ENCODE measurements at regions not wholly inside any gene's neighbourhood (a gene's known extent, or its start where the extent isn't known, plus 50 kb on each side); places are given as distances from the start of the nearest gene placed in this dataset.

- POLR2A ChIA-PET, result no interaction called here
- no peaks in the 10 kb centered on the region for H3K36me3 Mint-ChIP-seq (ENCODE audit: low read depth)
- H3K4me1 Mint-ChIP-seq, result no peaks in the 10 kb centered on the region
- no peak for DNase-seq
- H3K9me3 Mint-ChIP-seq, result no peaks in the 10 kb centered on the region
- no peak overlapping the region for H3K27ac Mint-ChIP-seq
- CTCF ChIA-PET, result interaction anchor here (0.6 kb wide), 1 partner anchor 694 kb away, joined by 4 read pairs; no protein-coding TSS in a partner anchor
- peaks cover 46% of the 10 kb centered on the region for H3K27me3 Mint-ChIP-seq
- no peak overlapping the region for H3K4me3 Mint-ChIP-seq
Observed at GRCh38 chr20:1784586-1784985, 110.6 kb upstream of the SIRPA start.

GRCh38 chr20:1783245-1783644 is 112.0 kb upstream of the SIRPA start:
- H3K4me1 Mint-ChIP-seq, result no peaks in the 10 kb centered on the region
- no peak for DNase-seq
- H3K27ac Mint-ChIP-seq, result no peak overlapping the region
- no peak overlapping the region for H3K4me3 Mint-ChIP-seq
- ChIA-PET POLR2A (no interaction called here), CTCF (no interaction called here)
- peaks cover 35% of the 10 kb centered on the region for H3K27me3 Mint-ChIP-seq
- no peaks in the 10 kb centered on the region for H3K9me3 Mint-ChIP-seq
- no peaks in the 10 kb centered on the region for H3K36me3 Mint-ChIP-seq (ENCODE audit: low read depth)

- Mint-ChIP-seq H3K36me3 (ENCODE audit: low read depth) (no peaks in the 10 kb centered on the region), H3K4me1 (peaks cover 3% of the 10 kb centered on the region), H3K4me3 (no peak overlapping the region), H3K27ac (no peak overlapping the region), H3K27me3 (peaks cover 31% of the 10 kb centered on the region), H3K9me3 (no peaks in the 10 kb centered on the region)
- POLR2A ChIA-PET, result no interaction called here
- CTCF ChIA-PET, result interaction anchor here (1.6 kb wide), 1 partner anchor 11 kb away, joined by 3 read pairs; no protein-coding TSS in a partner anchor
- no peak for DNase-seq
Observed at GRCh38 chr20:1782181-1782580, 113.0 kb upstream of the SIRPA start.

GRCh38 chr20:1779567-1779966 is 115.6 kb upstream of the SIRPA start:
- Mint-ChIP-seq H3K4me1 (peaks cover 12% of the 10 kb centered on the region), H3K27ac (no peak overlapping the region), H3K9me3 (no peaks in the 10 kb centered on the region), H3K36me3 (ENCODE audit: low read depth) (no peaks in the 10 kb centered on the region), H3K4me3 (no peak overlapping the region), H3K27me3 (peaks cover 14% of the 10 kb centered on the region)
- ChIA-PET POLR2A (no interaction called here), CTCF (interaction anchor here (4.8 kb wide), 1 partner anchor 14 kb away, joined by 79 read pairs; no protein-coding TSS in a partner anchor)
- no peak for DNase-seq

- Mint-ChIP-seq H3K27ac (no peak overlapping the region), H3K4me3 (no peak overlapping the region), H3K4me1 (peaks cover 12% of the 10 kb centered on the region), H3K36me3 (ENCODE audit: low read depth) (no peaks in the 10 kb centered on the region), H3K27me3 (peaks cover 14% of the 10 kb centered on the region), H3K9me3 (no peaks in the 10 kb centered on the region)
- DNase-seq, result no peak
- ChIA-PET CTCF (interaction anchor here (1.6 to 4.8 kb wide), 3 partner anchors 13 to 275 kb away, joined by 7 to 79 read pairs (median 31); no protein-coding TSS in a partner anchor), POLR2A (no interaction called here)
Observed at GRCh38 chr20:1778338-1778737, 116.9 kb upstream of the SIRPA start.

GRCh38 chr20:1777476-1777820 is 117.8 kb upstream of the SIRPA start:
- H3K9me3 Mint-ChIP-seq, result no peaks in the 10 kb centered on the region
- H3K4me3 Mint-ChIP-seq, result peak overlapping the region; percentile 72
- DNase-seq, result no peak
- H3K27ac Mint-ChIP-seq, result no peak overlapping the region
- H3K4me1 Mint-ChIP-seq, result peaks cover 12% of the 10 kb centered on the region
- H3K36me3 Mint-ChIP-seq (ENCODE audit: low read depth), result no peaks in the 10 kb centered on the region
- H3K27me3 Mint-ChIP-seq, result peaks cover 12% of the 10 kb centered on the region
- ChIA-PET POLR2A (no interaction called here), CTCF (interaction anchor here (0.7 to 4.8 kb wide), 53 partner anchors 9 to 897 kb away, joined by 3 to 79 read pairs (median 5); partner anchors contain the start of genes NSFL1C and SIRPD)

GRCh38 chr20:1776681-1777475 is 118.3 kb upstream of the SIRPA start:
- peak; percentile 83 for DNase-seq
- Mint-ChIP-seq H3K27ac (no peak overlapping the region), H3K4me3 (peak overlapping the region; percentile 72), H3K36me3 (ENCODE audit: low read depth) (no peaks in the 10 kb centered on the region), H3K27me3 (peaks cover 12% of the 10 kb centered on the region), H3K9me3 (no peaks in the 10 kb centered on the region), H3K4me1 (peaks cover 12% of the 10 kb centered on the region)
- CTCF ChIA-PET, result interaction anchor here (0.6 to 4.8 kb wide), 63 partner anchors 8 to 898 kb away, joined by 3 to 79 read pairs (median 4); partner anchors contain the start of genes NSFL1C, SIRPD and SIRPG
- POLR2A ChIA-PET, result no interaction called here

GRCh38 chr20:1775117-1775516 is 117.5 kb upstream of the SIRPG start:
- Mint-ChIP-seq H3K4me3 (no peak overlapping the region), H3K4me1 (peaks cover 12% of the 10 kb centered on the region), H3K9me3 (no peaks in the 10 kb centered on the region), H3K36me3 (ENCODE audit: low read depth) (no peaks in the 10 kb centered on the region), H3K27ac (no peak overlapping the region), H3K27me3 (peaks cover 7% of the 10 kb centered on the region)
- no peak for DNase-seq
- POLR2A ChIA-PET, result no interaction called here
- CTCF ChIA-PET, result no interaction called here

GRCh38 chr20:1774479-1774878 is 116.9 kb upstream of the SIRPG start:
- no peaks in the 10 kb centered on the region for H3K36me3 Mint-ChIP-seq (ENCODE audit: low read depth)
- no peak overlapping the region for H3K27ac Mint-ChIP-seq
- CTCF ChIA-PET, result no interaction called here
- H3K4me3 Mint-ChIP-seq, result no peak overlapping the region
- DNase-seq, result no peak
- no peaks in the 10 kb centered on the region for H3K9me3 Mint-ChIP-seq
- POLR2A ChIA-PET, result no interaction called here
- peaks cover 12% of the 10 kb centered on the region for H3K4me1 Mint-ChIP-seq
- H3K27me3 Mint-ChIP-seq, result peaks cover 5% of the 10 kb centered on the region

- Mint-ChIP-seq H3K9me3 (no peaks in the 10 kb centered on the region), H3K27ac (no peak overlapping the region), H3K4me3 (no peak overlapping the region), H3K36me3 (ENCODE audit: low read depth) (no peaks in the 10 kb centered on the region), H3K27me3 (peaks cover 6% of the 10 kb centered on the region), H3K4me1 (peaks cover 12% of the 10 kb centered on the region)
- ChIA-PET CTCF (no interaction called here), POLR2A (no interaction called here)
- no peak for DNase-seq
Observed at GRCh38 chr20:1773816-1774215, 116.2 kb upstream of the SIRPG start.

GRCh38 chr20:1769491-1769890 is 111.9 kb upstream of the SIRPG start:
- Mint-ChIP-seq H3K27me3 (peaks cover 2% of the 10 kb centered on the region), H3K27ac (no peak overlapping the region), H3K4me1 (no peaks in the 10 kb centered on the region), H3K4me3 (no peak overlapping the region), H3K36me3 (ENCODE audit: low read depth) (no peaks in the 10 kb centered on the region), H3K9me3 (no peaks in the 10 kb centered on the region)
- DNase-seq, result no peak
- CTCF ChIA-PET, result interaction anchor here (1.0 to 1.5 kb wide), 2 partner anchors 8 to 266 kb away, joined by 5 to 15 read pairs; no protein-coding TSS in a partner anchor
- POLR2A ChIA-PET, result no interaction called here

GRCh38 chr20:1766731-1767130 is 109.2 kb upstream of the SIRPG start:
- CTCF ChIA-PET, result interaction anchor here (0.8 to 3.9 kb wide), 3 partner anchors 11 to 300 kb away, joined by 3 to 79 read pairs (median 3); partner anchors contain the start of gene NSFL1C
- POLR2A ChIA-PET, result no interaction called here

GRCh38 chr20:1764136-1765033 is 106.8 kb upstream of the SIRPG start:
- DNase-seq, result peak; percentile 68
- peaks cover 4% of the 10 kb centered on the region for H3K27me3 Mint-ChIP-seq
- ChIA-PET POLR2A (interaction anchor here (0.6 kb wide), 1 partner anchor 510 kb away, joined by 3 read pairs; no protein-coding TSS in a partner anchor), CTCF (interaction anchor here (0.8 to 3.9 kb wide), 19 partner anchors 13 to 411 kb away, joined by 3 to 79 read pairs (median 3); no protein-coding TSS in a partner anchor)
- no peak overlapping the region for H3K4me3 Mint-ChIP-seq
- no peak overlapping the region for H3K27ac Mint-ChIP-seq
- no peaks in the 10 kb centered on the region for H3K36me3 Mint-ChIP-seq (ENCODE audit: low read depth)
- no peaks in the 10 kb centered on the region for H3K4me1 Mint-ChIP-seq
- H3K9me3 Mint-ChIP-seq, result no peaks in the 10 kb centered on the region

More at GRCh38 chr20:1766731-1767130, 109.2 kb upstream of the SIRPG start:
- H3K36me3 Mint-ChIP-seq (ENCODE audit: low read depth), result no peaks in the 10 kb centered on the region
- no peak for DNase-seq
- no peak overlapping the region for H3K27ac Mint-ChIP-seq
- H3K9me3 Mint-ChIP-seq, result no peaks in the 10 kb centered on the region
- H3K4me1 Mint-ChIP-seq, result no peaks in the 10 kb centered on the region
- no peak overlapping the region for H3K4me3 Mint-ChIP-seq
- peaks cover 3% of the 10 kb centered on the region for H3K27me3 Mint-ChIP-seq

Data from activated CD4-positive, alpha-beta memory T cell treated with anti-CD3 and anti-CD28 coated beads, Interleukin-2, amount 10 ng/mL, durations not matched to agents 7 days and 5 days (primary cell).